GM18867 (cell line): ENCODE measurements at regions not wholly inside any gene's neighbourhood (a gene's known extent, or its start where the extent isn't known, plus 50 kb on each side); places are given as distances from the start of the nearest gene placed in this dataset.
"Not testable (repeated sequence)": the region's sequence is repeated elsewhere in the genome, so short reads cannot be mapped to it uniquely, and the experiment has no call there.

Experiments
- ATAC-seq: cut with Tn5 transposase; IDR thresholded peaks from one replicate; pipeline ENCODE4 v1.9.1; 2021; ENCODE audit warnings: mild to moderate bottlenecking, moderate library complexity; ENCODE audit not compliant: unreplicated experiment

DNA sequence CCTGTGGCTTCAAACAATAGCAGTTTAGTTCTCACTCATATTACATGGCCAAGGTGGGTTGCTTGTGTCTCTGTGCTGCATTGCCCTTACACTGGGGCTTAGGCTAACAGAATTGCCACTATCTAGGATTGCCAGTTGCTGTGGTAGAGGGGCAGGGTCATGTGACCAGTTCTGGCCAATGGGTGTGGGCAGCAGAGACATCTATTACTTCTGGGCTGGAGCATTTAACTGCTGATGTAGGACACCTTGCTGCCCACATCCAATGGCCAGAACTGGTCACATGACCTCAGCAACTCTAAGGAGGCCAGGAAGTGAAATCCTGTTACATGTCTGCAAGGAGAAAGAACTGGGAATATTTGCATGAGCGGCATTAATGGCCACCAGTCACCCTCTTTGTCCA, 199.3 kb downstream of the C9orf152 start:
- no peak for ATAC-seq

DNA sequence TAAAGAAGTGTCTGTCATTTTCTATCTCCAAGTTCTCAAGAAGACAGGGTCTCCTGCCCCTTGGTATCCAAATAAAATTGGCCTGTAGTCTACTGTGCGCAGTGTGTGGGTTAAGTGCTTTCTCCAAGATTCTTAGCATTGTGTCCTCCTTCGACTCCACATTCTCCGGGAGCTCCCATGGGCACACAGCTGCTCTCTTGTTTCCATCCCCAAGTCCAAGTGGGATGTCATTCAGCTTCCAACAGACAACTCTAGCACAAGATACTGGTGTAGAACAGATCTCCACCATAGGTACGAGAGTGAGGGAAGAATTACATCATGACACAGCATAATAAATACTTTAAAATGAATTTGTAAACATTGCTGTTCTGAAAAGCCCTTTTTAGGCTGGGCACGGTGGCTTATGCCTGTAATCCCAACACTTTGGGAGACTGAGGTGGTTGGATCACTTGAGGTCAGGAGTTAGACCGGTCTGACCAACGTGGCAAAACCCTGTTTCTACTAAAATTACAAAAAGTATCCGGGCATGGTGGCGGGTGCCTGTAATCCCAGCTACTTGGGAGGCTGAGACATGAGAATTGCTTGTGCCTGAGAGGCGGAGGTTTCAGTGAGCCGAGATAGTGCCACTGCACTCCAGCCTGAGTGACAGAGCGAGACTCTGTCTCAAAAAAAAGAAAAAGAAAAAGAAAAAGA, 196.2 kb downstream of the C9orf152 start:
- no peak for ATAC-seq

DNA sequence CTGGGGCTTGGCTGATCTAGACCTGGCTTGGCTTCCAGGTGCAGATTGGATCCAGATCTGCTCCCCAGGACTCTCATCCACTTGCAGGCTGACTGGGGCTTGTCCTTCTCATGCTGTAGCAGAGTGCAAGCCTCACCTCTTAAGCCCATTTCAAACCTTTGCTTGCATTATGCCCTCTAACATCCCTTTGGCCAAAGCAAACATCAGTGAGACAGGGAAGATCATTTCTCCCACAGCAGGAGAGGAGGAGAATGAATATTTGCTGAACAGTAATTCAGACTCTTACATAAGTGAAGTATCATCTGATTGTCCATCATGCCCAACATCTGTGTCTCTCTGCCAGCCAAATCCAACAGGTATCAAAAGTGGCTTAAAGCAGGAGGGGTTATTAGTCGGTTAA, 194.9 kb downstream of the C9orf152 start:
- no peak for ATAC-seq

DNA sequence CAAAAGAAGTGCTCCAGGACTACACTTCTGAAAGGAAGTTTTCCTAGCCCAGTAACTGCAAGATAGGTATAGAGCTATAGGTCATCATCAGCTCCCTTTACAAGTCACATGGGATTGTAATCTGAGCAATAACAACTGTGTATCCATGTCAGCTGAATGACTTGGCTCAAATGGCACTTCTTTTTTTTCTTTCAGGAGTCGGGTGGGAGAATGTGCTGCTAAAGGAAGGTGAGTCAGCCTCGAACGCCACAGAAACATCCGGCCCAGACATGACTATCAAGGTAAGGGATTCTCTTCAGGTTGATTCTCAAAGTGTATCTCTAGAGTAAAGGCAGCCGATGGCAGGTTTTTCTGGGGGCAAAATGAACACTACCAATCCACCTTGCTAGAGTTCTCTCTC, 192.2 kb downstream of the C9orf152 start:
- ATAC-seq, result no peak

DNA sequence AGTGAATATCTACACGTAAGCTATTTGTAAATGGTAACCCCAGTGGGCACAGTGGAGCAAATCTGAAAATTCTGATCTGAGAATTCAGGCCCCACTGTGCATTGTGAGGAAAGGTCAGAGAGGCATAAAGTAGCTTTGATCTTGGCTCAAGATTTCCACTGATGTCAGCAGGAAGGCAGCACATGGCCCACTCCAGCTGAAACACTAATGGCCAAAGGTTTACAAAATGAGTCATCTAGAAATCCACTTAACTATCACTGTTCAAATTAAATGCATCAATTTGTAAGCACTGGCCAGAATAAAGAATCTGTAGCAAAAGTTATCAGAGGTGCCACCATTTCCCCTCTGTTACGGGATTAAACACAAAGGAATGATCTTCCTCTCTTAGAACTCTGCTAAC, 191.6 kb downstream of the C9orf152 start:
- no peak for ATAC-seq

DNA sequence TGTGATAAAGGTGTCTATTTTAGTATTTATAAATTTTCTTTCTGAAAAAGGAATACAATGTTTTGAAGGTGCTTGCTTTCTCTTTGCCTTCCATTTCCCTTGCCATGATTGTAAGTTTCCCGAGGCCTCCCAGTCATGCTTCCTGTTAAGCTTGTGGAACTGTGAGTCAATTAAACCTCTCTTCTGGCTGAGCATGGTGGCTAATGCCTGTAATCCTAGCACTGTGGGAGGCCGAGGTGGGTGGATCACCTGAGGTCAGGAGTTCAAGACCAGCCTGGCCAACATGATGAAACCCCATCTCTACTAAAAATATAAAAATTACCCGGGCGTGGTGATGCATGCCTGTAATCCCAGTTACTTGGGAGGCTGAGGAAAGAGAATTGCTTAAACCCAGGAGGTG, 187.7 kb downstream of the C9orf152 start:
- ATAC-seq, result not testable (repeated sequence)

DNA sequence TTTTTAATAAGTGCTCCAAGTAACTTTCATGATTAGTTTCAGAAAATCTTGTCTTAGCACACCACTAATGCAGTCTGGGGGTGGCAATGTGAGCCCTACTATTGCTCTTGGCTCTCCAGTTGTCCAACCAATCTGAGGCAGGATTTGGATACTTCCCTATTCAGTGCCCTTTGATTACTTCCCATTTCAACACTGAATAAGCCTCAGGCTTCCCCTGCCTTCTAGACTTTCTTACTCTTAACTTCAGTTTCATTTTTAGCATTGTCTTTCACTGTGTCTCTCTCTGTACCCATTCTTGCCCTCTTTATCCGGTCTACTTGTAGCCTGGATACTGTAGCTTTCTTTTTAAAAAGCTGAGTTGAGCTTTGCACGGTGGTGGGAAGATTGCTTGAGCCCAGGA, 186.1 kb downstream of the C9orf152 start:
- peak; percentile 97 for ATAC-seq

DNA sequence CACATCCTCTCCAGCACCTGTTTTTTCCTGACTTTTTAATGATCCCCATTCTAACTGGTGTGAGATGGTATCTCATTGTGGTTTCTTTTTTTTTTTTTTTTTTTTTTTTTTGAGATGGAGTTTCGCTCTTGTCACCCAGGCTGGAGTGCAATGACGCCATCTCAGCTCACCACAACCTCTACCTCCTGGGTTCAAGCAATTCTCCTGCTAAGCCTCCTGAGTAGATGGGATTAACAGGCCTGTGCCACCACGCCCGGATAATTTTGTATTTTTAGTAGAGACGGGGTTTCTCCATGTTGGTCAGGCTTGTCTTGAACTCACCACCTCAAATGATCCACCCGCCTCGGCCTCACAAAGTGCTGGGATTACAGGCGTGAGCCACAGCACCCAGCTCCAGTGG, 184.7 kb downstream of the C9orf152 start:
- ATAC-seq, result not testable (repeated sequence)

DNA sequence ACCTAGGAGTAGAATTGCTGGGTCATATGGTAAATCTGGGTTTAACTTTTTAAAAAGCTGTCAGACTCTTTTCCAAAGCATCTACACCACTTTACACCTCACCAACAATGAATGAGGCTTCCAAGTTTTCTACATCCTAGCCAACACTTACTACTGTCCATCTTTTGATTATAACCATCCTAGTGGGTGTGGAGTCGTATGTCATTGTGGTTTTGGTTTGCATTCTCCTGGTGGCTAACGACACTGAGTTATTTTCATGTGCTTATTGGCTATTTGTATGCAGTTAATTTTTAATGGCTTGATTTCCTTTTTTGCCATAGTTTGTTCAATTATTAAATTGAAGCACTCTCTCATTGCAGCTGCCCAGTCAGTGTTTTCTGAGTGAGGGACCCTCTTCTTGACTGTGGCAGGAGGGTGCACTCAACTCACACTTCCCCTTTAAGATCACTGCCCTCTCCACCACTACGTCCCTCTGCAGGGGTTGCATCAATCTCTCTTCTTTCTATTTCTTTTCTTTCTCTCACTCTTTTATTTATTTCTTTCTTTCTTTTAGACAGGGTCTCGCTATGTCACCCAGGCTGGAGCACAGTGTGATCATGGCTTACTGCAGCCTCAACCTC, 182.3 kb downstream of the C9orf152 start:
- no peak for ATAC-seq

DNA sequence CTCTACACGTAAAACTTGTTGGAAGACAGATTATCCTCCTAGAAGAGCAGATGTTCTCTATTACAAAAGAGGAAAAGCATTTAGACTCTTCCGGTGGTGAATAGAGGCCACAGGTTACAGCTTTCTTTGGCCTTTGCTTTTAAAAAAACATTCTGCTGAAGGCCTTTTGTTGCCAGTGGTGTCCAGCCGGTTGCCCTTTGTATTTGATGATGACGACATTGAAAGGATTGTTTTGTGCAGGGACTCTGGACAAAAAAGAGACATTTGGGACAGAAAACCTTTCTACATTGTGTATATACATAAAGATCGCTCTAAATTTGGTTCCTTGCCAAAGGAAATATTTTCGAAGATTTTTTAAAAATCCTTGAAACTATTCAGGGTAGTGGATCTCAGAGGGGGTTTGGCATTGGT, 180.3 kb downstream of the C9orf152 start:
- no peak for ATAC-seq

DNA sequence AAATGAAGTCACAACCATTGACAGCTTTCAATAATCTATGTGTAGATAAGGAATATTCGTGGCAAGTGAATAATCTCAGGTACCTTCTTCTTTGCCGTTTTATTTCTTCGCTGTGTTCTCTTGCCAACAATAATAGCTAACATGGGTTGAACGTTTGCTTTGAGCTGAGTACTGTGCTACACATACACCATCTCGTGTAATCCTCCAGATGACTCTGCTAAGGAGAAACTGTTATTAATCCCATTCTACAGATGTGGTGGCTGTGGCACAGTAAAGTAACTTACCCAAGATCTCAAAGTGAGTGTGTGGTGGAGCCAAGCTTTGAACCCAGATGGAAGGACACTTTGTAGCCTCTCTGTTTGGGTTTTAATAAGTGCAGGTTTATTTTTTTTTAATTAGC, 179.7 kb downstream of the C9orf152 start:
- ATAC-seq, result no peak

DNA sequence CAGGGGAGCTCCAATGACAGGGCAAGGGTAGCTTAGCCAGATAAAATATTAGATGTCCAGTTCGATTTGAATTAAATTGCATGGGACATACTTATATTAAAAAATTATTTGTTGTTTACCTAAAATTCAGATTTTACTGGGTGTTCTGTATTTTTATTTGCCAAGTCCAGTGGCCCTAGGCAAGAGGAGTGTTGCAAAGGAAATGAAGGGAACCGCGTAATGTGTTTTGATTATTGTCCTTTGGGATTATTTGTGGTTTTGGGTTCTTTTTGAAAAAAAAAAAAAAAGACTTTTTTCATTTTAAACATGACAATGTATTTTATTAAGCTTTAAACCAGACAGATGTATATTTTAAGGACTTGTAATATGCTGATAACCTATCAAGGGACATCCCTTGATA, 179.3 kb downstream of the C9orf152 start:
- ATAC-seq, result no peak

DNA sequence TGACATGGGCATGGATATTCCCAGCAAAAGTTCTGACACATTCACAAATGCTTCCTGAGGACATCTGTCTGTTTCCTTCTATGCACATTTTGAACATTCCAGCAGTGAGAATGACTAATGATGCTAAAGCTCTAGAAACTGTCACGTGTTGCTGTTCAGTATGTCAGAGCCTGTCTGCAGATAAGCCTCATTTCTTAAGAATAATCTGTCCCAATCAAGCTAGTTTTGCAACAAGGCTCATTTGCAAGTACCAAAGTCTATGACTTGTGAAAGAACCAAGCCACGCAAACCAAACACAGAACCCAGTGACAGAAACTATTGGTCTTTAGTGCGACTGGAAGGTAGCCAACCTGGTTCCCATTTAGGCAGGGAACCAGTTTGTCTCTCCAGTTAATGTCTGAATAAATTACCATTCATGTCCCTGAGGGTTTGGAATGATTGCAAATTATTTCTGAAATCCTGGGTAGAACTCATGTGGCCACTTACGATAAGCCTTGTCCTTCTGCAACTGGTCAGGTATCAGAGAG, 178.5 kb downstream of the C9orf152 start:
- no peak for ATAC-seq

DNA sequence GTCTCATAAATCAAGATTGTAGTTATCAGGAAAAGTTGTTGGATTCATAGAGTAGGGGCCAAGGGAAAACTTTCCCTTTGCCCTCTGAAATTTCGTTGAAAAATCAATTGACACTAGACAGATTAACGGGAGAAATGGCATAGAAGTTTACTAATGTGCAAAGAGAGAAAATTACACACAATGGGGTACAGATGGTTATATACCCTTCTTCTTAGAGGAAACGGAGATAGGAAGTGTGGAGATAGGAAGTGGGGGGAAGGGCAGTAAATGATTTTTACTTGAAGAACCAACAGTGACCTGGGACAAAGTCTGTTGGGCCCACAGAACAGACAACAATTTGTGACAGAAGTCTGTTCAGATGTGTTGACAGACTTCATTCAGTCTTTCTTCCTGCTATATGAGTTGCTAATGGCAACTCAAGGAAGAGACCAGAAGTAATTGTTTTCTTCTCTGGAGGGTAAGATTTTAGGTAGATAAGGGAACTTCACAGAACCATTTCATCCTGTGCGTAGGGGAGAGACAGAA, 177.9 kb downstream of the C9orf152 start:
- no peak for ATAC-seq

DNA sequence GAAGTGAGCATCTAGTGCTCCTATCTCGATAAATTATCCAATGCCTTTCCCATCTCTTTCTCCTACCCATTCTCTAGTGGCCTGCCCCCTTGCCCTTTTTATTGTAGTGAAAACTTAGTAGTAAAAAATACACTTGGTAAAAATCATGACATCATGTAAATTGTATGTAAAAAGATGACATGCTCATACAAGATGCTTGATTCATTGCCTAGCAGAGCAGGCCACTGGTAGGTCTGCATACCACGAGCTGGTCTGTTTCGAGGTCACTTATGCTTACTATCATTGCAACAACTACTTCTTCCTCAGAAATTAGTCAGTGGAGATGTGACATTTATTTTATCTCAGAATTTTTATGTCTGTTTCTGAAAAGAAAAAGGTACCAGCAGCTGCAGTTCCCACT, 177.3 kb downstream of the C9orf152 start:
- ATAC-seq, result no peak

DNA sequence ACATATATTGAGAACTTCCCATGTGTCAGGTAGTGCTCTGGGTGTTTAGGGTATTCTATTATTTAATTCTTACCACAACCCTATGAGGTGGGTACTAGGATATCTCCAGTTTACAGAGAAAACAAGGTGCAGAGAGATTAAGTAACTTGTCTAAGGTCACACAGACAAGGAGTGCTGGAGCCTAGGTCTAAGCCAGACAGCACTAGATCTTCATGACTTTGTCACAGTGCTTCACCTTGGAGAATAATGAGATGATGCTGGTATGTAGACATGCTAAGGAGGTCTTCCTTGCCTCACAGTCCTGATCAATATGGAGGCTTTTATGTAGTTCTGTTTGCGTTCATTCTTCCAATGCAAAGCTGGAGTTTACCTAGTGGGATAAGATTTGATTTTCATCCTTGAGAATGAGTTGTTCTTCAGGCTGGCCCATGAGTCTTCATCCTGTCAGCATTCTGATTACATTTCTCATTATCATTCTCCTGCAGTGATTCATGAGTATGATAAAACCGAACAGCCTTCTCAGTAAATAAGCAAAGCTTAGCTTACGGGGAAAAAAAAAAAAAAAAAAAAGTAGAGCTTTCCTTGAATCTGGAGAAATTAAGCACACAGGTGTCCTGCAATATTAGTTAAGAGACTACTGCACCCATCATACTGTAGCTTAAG, 176.3 kb downstream of the C9orf152 start:
- ATAC-seq, result no peak

DNA sequence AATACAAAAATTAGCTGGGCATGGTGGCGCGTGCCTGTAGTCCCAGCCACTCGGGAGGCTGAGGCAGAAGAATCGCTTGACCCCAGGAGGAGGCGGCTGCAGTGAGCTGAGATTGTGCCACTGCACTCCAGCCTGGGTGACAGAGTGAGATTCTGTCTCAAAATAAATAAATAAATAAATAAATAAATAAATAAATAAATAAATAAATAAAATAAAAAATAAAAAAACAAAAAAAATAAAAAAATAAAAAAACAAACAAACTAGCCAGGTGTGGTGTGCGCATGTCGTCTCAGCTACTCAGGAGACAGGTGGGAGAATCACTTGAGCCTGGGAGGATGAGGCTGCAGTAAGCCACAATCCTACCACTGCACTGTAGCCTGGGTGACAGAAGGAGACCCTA, 175.4 kb downstream of the C9orf152 start:
- not testable (repeated sequence) for ATAC-seq

DNA sequence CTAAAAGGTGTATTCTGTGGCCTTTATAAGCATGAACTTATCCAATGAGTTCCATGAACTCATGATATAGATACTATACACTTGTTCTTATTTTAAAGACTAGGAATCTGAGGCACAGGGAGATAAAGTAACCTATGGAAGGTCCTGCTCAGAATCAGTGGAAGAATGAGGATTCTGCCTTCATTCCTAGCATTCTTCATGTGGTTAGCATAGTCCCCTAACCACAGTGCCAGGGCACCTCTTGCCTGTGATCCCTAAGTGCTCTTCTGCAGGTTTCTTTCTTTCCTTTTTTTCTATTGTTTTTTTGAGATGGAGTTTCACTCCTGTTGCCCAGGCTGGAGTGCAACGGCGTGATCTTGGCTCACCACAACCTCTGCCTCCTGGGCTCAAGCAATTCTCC, 174.1 kb downstream of the C9orf152 start:
- ATAC-seq, result no peak

DNA sequence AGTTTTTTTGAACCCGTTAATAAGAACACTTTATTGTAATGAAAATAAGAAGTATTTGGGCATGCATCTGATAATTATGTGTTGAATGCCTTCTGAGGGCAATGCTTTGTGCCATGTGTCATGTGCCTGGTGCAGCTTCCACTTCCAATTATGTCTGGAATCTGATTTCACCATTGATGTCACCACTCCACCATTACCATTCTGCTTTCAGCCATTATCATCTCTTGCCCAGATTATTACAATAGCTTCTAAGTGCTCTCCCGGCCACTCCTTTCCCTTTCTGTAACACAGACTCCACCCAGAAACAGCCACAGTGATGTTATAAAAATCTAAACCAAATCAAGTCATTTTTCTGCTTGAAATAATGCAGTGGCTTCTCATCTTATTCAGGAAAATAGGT, 171.7 kb downstream of the C9orf152 start:
- no peak for ATAC-seq

DNA sequence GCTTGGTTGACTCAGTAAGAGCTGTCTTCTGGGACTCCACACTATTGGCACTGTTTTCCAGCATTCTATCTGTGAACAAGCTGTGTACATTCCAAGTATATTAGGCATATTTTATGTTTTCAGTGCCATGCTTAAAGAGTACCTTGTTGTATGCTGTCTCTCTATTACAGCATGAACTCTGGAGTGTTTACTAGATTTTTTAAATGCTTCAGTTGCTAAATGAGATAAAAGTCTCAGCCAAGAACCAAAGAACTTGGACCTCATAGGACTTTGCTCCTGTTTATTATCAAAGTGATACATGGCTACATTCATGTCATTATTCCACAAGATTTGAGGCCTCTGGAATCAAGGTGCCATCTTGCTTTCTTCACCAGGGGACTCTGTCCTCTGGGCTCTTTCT, 167.2 kb downstream of the C9orf152 start:
- ATAC-seq, result no peak

DNA sequence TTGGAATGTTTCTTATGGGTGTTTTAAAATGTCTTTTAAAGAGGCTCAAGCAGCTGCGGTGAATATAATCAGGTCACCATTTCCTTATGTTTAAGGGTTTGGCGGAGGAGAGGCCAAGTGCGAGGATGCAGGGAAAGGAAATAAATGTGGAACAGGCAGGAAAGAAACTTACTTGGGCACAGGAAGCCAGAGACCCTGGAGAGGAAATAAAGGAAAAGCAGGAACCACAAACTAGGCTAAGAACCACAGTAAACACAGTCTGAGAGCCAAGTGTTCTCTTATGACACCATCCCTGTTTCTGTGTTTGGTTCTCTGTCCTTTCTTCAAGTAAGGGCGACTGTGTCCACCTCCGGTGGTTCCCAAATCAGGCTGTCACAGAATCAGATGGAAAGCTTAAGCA, 166.5 kb downstream of the C9orf152 start:
- no peak for ATAC-seq
